Lower leg skin (tissue), 3 donors: ENCODE measurements at regions not wholly inside any gene's neighbourhood (a gene's known extent, or its start where the extent isn't known, plus 50 kb on each side); places are given as distances from the start of the nearest gene placed in this dataset.

Experiments
- POLR2A ChIP-seq, 2 donors: fragments of 450-650 bp; IDR thresholded peaks; one replicate each; pipeline ENCODE4 v1.6.1; 2016 to 2017; ENCODE audit warnings: antibody characterized with exemption in 2 of 2, mild to moderate bottlenecking in 1 of 2, moderate library complexity in 1 of 2
- TF ChIP-seq, protein P1 (sequence below), 3 donors: fragments of 450-650 bp; IDR thresholded peaks; one replicate each; pipeline ENCODE4 v1.5.1; 2016; ENCODE audit warnings: antibody characterized with exemption in 3 of 3, mild to moderate bottlenecking in 3 of 3, moderate library complexity in 2 of 3

DNA sequence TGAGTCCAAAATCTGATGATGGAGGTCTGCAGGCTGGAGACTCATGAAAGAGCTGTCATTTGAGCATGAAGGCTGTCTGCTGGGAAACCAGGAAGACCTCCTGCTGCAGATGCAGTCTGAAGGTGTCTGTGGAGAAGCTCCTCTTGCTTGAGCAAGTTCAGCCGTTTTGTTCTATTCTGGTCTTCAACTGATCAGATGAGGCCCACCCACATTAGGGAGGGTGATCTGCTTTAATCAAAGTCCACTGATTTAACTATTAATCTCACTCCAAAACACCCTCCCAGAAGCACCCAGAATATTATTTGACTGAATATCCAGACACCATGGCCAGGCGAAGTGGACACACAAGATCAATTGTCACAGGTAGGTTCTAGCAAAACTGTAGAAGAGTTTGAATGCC lies 116.5 kb downstream of the GATA3 start:
- TF ChIP-seq POLR2A (IDR thresholded peaks at IDR 0.05): no peak
- TF ChIP-seq, protein P1, sequence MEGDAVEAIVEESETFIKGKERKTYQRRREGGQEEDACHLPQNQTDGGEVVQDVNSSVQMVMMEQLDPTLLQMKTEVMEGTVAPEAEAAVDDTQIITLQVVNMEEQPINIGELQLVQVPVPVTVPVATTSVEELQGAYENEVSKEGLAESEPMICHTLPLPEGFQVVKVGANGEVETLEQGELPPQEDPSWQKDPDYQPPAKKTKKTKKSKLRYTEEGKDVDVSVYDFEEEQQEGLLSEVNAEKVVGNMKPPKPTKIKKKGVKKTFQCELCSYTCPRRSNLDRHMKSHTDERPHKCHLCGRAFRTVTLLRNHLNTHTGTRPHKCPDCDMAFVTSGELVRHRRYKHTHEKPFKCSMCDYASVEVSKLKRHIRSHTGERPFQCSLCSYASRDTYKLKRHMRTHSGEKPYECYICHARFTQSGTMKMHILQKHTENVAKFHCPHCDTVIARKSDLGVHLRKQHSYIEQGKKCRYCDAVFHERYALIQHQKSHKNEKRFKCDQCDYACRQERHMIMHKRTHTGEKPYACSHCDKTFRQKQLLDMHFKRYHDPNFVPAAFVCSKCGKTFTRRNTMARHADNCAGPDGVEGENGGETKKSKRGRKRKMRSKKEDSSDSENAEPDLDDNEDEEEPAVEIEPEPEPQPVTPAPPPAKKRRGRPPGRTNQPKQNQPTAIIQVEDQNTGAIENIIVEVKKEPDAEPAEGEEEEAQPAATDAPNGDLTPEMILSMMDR (IDR thresholded peaks at IDR 0.05): no peak
